ENCODE measurements at regions not wholly inside any gene's neighbourhood (a gene's known extent, or its start where the extent isn't known, plus 50 kb on each side); places are given as distances from the start of the nearest gene placed in this dataset.

GRCh38 chr13:37427843-37428494 lies 170.6 kb downstream of the POSTN start:
- H3K4me1 Mint-ChIP-seq (ENCODE audit: low read depth), result no peaks in the 10 kb centered on the region
- DNase-seq, result no peak
- H3K9me3 ChIP-seq (ENCODE audit: control insufficient read depth in 1 of 2, insufficient read depth in 1 of 2, low read length in 2 of 2), result no peaks in the 10 kb centered on the region
- CTCF ChIA-PET, result no interaction called here
- H3K36me3 ChIP-seq (ENCODE audit: insufficient read depth, low read length), result no peaks in the 10 kb centered on the region
- no peak overlapping the region for H3K4me3 Mint-ChIP-seq
- H3K27ac ChIP-seq (ENCODE audit: low read depth in 1 of 2, low read length in 2 of 2), result no peak overlapping the region
- no peaks in the 10 kb centered on the region for H3K27me3 Mint-ChIP-seq
- no peak for ATAC-seq (ENCODE audit: poor library complexity)
- H3K27me3 ChIP-seq (ENCODE audit: control insufficient read depth in 1 of 2, insufficient read depth in 2 of 2, low read length in 2 of 2), result no peaks in the 10 kb centered on the region
- POLR2A ChIA-PET, result no interaction called here
- H3K27ac Mint-ChIP-seq, result no peak overlapping the region
- no peaks in the 10 kb centered on the region for H3K36me3 Mint-ChIP-seq (ENCODE audit: low read depth)
- TF ChIP-seq CTCF (IDR thresholded peaks at IDR 0.05), result no peak
- no peak overlapping the region for H3K4me3 ChIP-seq (ENCODE audit: low read length)
- intact Hi-C loops (cut with DNase I, micrococcal nuclease), result no loop called here
- H3K9me3 Mint-ChIP-seq, result peaks cover 9% of the 10 kb centered on the region
- no peaks in the 10 kb centered on the region for H3K4me1 ChIP-seq (ENCODE audit: insufficient read depth, low read length)

- POLR2A ChIA-PET, result no interaction called here
- intact Hi-C loops (cut with DNase I, micrococcal nuclease), result no loop called here
- H3K36me3 ChIP-seq (ENCODE audit: insufficient read depth, low read length), result no peaks in the 10 kb centered on the region
- H3K9me3 Mint-ChIP-seq, result peaks cover 3% of the 10 kb centered on the region
- no peaks in the 10 kb centered on the region for H3K27me3 ChIP-seq (ENCODE audit: control insufficient read depth in 1 of 2, insufficient read depth in 2 of 2, low read length in 2 of 2)
- no peak overlapping the region for H3K27ac ChIP-seq (ENCODE audit: low read depth in 1 of 2, low read length in 2 of 2)
- peaks cover 0 to 4% of the 10 kb centered on the region in 2 experiments for H3K9me3 ChIP-seq (ENCODE audit: control insufficient read depth in 1 of 2, insufficient read depth in 1 of 2, low read length in 2 of 2)
- no peaks in the 10 kb centered on the region for H3K4me1 ChIP-seq (ENCODE audit: insufficient read depth, low read length)
- H3K27ac Mint-ChIP-seq, result no peak overlapping the region
- no peaks in the 10 kb centered on the region for H3K4me1 Mint-ChIP-seq (ENCODE audit: low read depth)
- H3K4me3 ChIP-seq (ENCODE audit: low read length), result no peak overlapping the region
- no peak overlapping the region for H3K4me3 Mint-ChIP-seq
- DNase-seq (no peak), ATAC-seq (ENCODE audit: poor library complexity) (no peak)
- no peaks in the 10 kb centered on the region for H3K27me3 Mint-ChIP-seq
- CTCF ChIA-PET, result no interaction called here
- no peaks in the 10 kb centered on the region for H3K36me3 Mint-ChIP-seq (ENCODE audit: low read depth)
- no peak for TF ChIP-seq CTCF (IDR thresholded peaks at IDR 0.05)
Measured at GRCh38 chr13:37418490-37418889, 180.1 kb downstream of the POSTN start.

- no peak for ATAC-seq (ENCODE audit: poor library complexity)
- H3K27me3 Mint-ChIP-seq, result no peaks in the 10 kb centered on the region
- CTCF ChIA-PET, result no interaction called here
Measured at GRCh38 chr13:37417060-37417441, 181.5 kb downstream of the POSTN start.

More at GRCh38 chr13:37417060-37417441, 181.5 kb downstream of the POSTN start:
- Mint-ChIP-seq H3K36me3 (ENCODE audit: low read depth) (no peaks in the 10 kb centered on the region), H3K27ac (no peak overlapping the region), H3K4me3 (no peak overlapping the region), H3K9me3 (peaks cover 3% of the 10 kb centered on the region), H3K4me1 (ENCODE audit: low read depth) (no peaks in the 10 kb centered on the region)
- Histone ChIP-seq H3K27me3 (ENCODE audit: control insufficient read depth in 1 of 2, insufficient read depth in 2 of 2, low read length in 2 of 2) (no peaks in the 10 kb centered on the region), H3K4me1 (ENCODE audit: insufficient read depth, low read length) (no peaks in the 10 kb centered on the region), H3K4me3 (ENCODE audit: low read length) (no peak overlapping the region), H3K27ac (ENCODE audit: low read depth in 1 of 2, low read length in 2 of 2) (no peak overlapping the region), H3K9me3 (ENCODE audit: control insufficient read depth in 1 of 2, insufficient read depth in 1 of 2, low read length in 2 of 2) (no peaks in the 10 kb centered on the region), H3K36me3 (ENCODE audit: insufficient read depth, low read length) (no peaks in the 10 kb centered on the region)
- intact Hi-C loops (cut with DNase I, micrococcal nuclease), result no loop called here
- TF ChIP-seq CTCF (IDR thresholded peaks at IDR 0.05), result no peak
- POLR2A ChIA-PET, result no interaction called here
- no peak for DNase-seq
